ENCODE measurements at regions not wholly inside any gene's neighbourhood (a gene's known extent, or its start where the extent isn't known, plus 50 kb on each side); places are given as distances from the start of the nearest gene placed in this dataset.

GRCh38 chrX:9087271-9088040 is 53.5 kb upstream of the FAM9B start:
- DNase-seq: no peak

- no peak for DNase-seq
Observed at GRCh38 chrX:9088896-9089295, 55.0 kb upstream of the FAM9B start.

- no peak for DNase-seq
Observed at GRCh38 chrX:9090766-9091165, 56.8 kb upstream of the FAM9B start.

GRCh38 chrX:9091258-9091657 is 57.3 kb upstream of the FAM9B start:
- DNase-seq: no peak

GRCh38 chrX:9102956-9103355 is 69.0 kb upstream of the FAM9B start:
- no peak for DNase-seq

GRCh38 chrX:9108054-9108453 is 74.1 kb upstream of the FAM9B start:
- no peak for DNase-seq

- no peak for DNase-seq
Observed at GRCh38 chrX:9110808-9111207, 76.9 kb upstream of the FAM9B start.

GRCh38 chrX:9114245-9114644 is 80.3 kb upstream of the FAM9B start:
- no peak for DNase-seq

GRCh38 chrX:9117851-9118250 is 83.9 kb upstream of the FAM9B start:
- DNase-seq: no peak

GRCh38 chrX:9122519-9123245 is 88.8 kb upstream of the FAM9B start:
- DNase-seq: peak; percentile 5

- no peak for DNase-seq
Observed at GRCh38 chrX:9127986-9128385, 94.1 kb upstream of the FAM9B start.

- DNase-seq: no peak
Observed at GRCh38 chrX:9130031-9130430, 96.1 kb upstream of the FAM9B start.

GRCh38 chrX:9131066-9131465 is 97.1 kb upstream of the FAM9B start:
- no peak for DNase-seq

GRCh38 chrX:9132036-9132638 is 98.2 kb upstream of the FAM9B start:
- DNase-seq: no peak

GRCh38 chrX:9133426-9133825 is 99.5 kb upstream of the FAM9B start:
- DNase-seq: peak; percentile 9

GRCh38 chrX:9134366-9134765 is 100.4 kb upstream of the FAM9B start:
- DNase-seq: no peak

GRCh38 chrX:9135901-9136510 is 102.1 kb upstream of the FAM9B start:
- no peak for DNase-seq

GRCh38 chrX:9137152-9137551 is 103.2 kb upstream of the FAM9B start:
- no peak for DNase-seq

GRCh38 chrX:9141496-9141895 is 107.6 kb upstream of the FAM9B start:
- peak; percentile 16 for DNase-seq

- no peak for DNase-seq
Observed at GRCh38 chrX:9144701-9145241, 110.8 kb upstream of the FAM9B start.

- DNase-seq: no peak
Observed at GRCh38 chrX:9146657-9147056, 112.7 kb upstream of the FAM9B start.

GRCh38 chrX:9147086-9147485 is 113.2 kb upstream of the FAM9B start:
- no peak for DNase-seq

GRCh38 chrX:9147726-9148125 is 113.8 kb upstream of the FAM9B start:
- no peak for DNase-seq
